ENCODE measurements at regions not wholly inside any gene's neighbourhood (a gene's known extent, or its start where the extent isn't known, plus 50 kb on each side); places are given as distances from the start of the nearest gene placed in this dataset.

DNA sequence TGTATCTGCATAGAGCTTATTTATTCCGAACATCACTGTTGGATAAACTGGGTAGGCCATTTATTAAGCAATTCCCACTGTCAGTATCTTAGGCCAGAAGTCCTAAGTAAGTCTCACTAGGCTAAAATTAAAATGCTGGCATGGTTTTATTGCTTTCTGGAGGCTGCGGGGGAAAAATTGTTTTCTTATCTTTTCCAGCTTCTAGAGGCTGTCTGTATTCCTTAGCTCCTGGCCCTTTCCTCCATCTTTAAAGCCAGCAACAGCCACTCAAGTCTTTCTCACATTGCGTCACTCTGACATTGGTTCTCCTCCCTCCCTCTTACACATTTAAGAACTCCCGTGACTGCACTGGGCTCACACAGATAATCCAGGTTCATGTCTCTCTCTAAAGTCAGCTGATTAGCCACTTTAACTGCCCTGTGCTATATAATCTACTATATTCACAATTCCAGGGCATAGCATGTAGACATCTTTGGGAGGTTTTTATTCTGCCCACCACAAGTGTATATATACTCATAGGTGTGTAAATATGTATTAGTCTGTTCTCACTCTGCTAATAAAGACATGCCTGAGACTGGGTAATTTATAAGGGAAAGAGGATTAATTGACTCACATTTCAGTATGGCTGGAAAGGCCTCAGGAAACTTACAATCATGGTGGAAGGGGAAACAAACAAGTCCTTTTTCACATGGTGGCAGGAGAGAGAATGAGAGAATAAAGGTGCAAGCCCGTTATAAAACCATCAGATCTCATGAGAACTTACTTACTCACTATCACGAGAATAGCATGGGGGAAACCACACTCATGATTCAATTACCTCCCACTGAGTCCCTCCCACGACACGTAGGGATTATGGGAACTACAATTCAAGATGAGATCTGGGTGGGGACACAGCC is 113.5 kb upstream of the SLC7A14 start:
- H3K4me3 ChIP-seq, result no peak overlapping the region
- TF ChIP-seq POLR2AphosphoS5 (IDR thresholded peaks at IDR 0.05), result no peak
- TF ChIP-seq EP300 (IDR thresholded peaks at IDR 0.05), result no peak
- no peak for TF ChIP-seq POLR2A (IDR thresholded peaks at IDR 0.05; ENCODE audit: low read depth)
- no peak for TF ChIP-seq CTCF (IDR thresholded peaks at IDR 0.05)
- no peak overlapping the region for H3K27ac ChIP-seq (replicated peaks in 1 of 4)
- no peaks in the 10 kb centered on the region for H3K27me3 ChIP-seq
- no peaks in the 10 kb centered on the region for H3K4me1 ChIP-seq
- no peak for DNase-seq (ENCODE audit: extremely low spot score)
- intact Hi-C loops (cut with DNase I), result loop anchor here (10.0 kb wide), 1 partner anchor 285 kb away; the partner anchor contains the start of gene CLDN11
- 88% methylated on average over 8 of the region's 8 CpGs for WGBS
- no peaks in the 10 kb centered on the region for H3K9me3 ChIP-seq
- H3K36me3 ChIP-seq, result no peaks in the 10 kb centered on the region

- TF ChIP-seq EP300 (IDR thresholded peaks at IDR 0.05), result no peak
- no peaks in the 10 kb centered on the region for H3K9me3 ChIP-seq
- DNase-seq (ENCODE audit: extremely low spot score), result no peak
- H3K4me1 ChIP-seq, result no peaks in the 10 kb centered on the region
- WGBS, result 44% methylated on average over 3 of the region's 3 CpGs
- H3K27ac ChIP-seq (replicated peaks in 1 of 4), result no peak overlapping the region
- intact Hi-C loops (cut with DNase I), result loop anchor here (10.0 kb wide), 1 partner anchor 283 kb away; the partner anchor contains the start of gene CLDN11
- no peaks in the 10 kb centered on the region for H3K27me3 ChIP-seq
- H3K4me3 ChIP-seq, result no peak overlapping the region
- no peaks in the 10 kb centered on the region for H3K36me3 ChIP-seq
Measured at GRCh38 chr3:170697908-170698307, 112.0 kb upstream of the SLC7A14 start.

GRCh38 chr3:170697131-170697530 is 111.3 kb upstream of the SLC7A14 start:
- no peaks in the 10 kb centered on the region for H3K4me1 ChIP-seq
- 97% methylated on average over 2 of the region's 2 CpGs for WGBS
- intact Hi-C loops (cut with DNase I), result loop anchor here (10.0 kb wide), 1 partner anchor 282 kb away; the partner anchor contains the start of gene CLDN11

GRCh38 chr3:170695486-170696064 is 109.7 kb upstream of the SLC7A14 start:
- H3K27me3 ChIP-seq, result no peaks in the 10 kb centered on the region
- TF ChIP-seq CTCF (IDR thresholded peaks at IDR 0.05) (no peak), EP300 (IDR thresholded peaks at IDR 0.05) (no peak), POLR2A (IDR thresholded peaks at IDR 0.05; ENCODE audit: low read depth) (no peak), POLR2AphosphoS5 (IDR thresholded peaks at IDR 0.05) (no peak)
- H3K36me3 ChIP-seq, result no peaks in the 10 kb centered on the region
- no peak overlapping the region for H3K4me3 ChIP-seq
- WGBS, result 83% methylated on average over 3 of the region's 3 CpGs
- intact Hi-C loops (cut with DNase I), result loop anchor here (10.0 kb wide), 1 partner anchor 281 kb away; the partner anchor contains the start of gene CLDN11
- no peaks in the 10 kb centered on the region for H3K4me1 ChIP-seq
- H3K27ac ChIP-seq (replicated peaks in 1 of 4), result no peak overlapping the region
- no peaks in the 10 kb centered on the region for H3K9me3 ChIP-seq
- DNase-seq (ENCODE audit: extremely low spot score), result no peak

More at GRCh38 chr3:170697131-170697530, 111.3 kb upstream of the SLC7A14 start:
- DNase-seq (ENCODE audit: extremely low spot score), result no peak
- H3K4me3 ChIP-seq, result no peak overlapping the region
- H3K36me3 ChIP-seq, result no peaks in the 10 kb centered on the region
- TF ChIP-seq POLR2A (IDR thresholded peaks at IDR 0.05; ENCODE audit: low read depth) (no peak), EP300 (IDR thresholded peaks at IDR 0.05) (no peak), CTCF (IDR thresholded peaks at IDR 0.05) (no peak), POLR2AphosphoS5 (IDR thresholded peaks at IDR 0.05) (no peak)
- no peak overlapping the region for H3K27ac ChIP-seq (replicated peaks in 1 of 4)
- H3K27me3 ChIP-seq, result no peaks in the 10 kb centered on the region
- no peaks in the 10 kb centered on the region for H3K9me3 ChIP-seq

- H3K27ac ChIP-seq (replicated peaks in 1 of 4), result no peak overlapping the region
- intact Hi-C loops (cut with DNase I), result loop anchor here (10.0 kb wide), 1 partner anchor 278 kb away; the partner anchor contains the start of gene CLDN11
- H3K4me3 ChIP-seq, result no peak overlapping the region
- 95% methylated on average over 2 of the region's 2 CpGs for WGBS
- H3K4me1 ChIP-seq, result peaks cover 0 to 14% (median 11%) of the 10 kb centered on the region in 4 donors
- no peak for TF ChIP-seq EP300 (IDR thresholded peaks at IDR 0.05)
- H3K36me3 ChIP-seq, result no peaks in the 10 kb centered on the region
- H3K27me3 ChIP-seq, result no peaks in the 10 kb centered on the region
- DNase-seq (ENCODE audit: extremely low spot score), result no peak
- no peaks in the 10 kb centered on the region for H3K9me3 ChIP-seq
Measured at GRCh38 chr3:170692720-170693119, 106.8 kb upstream of the SLC7A14 start.

Data from esophagus muscularis mucosa (tissue), 4 donors.